ENCODE measurements at regions not wholly inside any gene's neighbourhood (a gene's known extent, or its start where the extent isn't known, plus 50 kb on each side); places are given as distances from the start of the nearest gene placed in this dataset.
"Not testable (repeated sequence)": the region's sequence is repeated elsewhere in the genome, so short reads cannot be mapped to it uniquely, and the experiment has no call there.

DNA sequence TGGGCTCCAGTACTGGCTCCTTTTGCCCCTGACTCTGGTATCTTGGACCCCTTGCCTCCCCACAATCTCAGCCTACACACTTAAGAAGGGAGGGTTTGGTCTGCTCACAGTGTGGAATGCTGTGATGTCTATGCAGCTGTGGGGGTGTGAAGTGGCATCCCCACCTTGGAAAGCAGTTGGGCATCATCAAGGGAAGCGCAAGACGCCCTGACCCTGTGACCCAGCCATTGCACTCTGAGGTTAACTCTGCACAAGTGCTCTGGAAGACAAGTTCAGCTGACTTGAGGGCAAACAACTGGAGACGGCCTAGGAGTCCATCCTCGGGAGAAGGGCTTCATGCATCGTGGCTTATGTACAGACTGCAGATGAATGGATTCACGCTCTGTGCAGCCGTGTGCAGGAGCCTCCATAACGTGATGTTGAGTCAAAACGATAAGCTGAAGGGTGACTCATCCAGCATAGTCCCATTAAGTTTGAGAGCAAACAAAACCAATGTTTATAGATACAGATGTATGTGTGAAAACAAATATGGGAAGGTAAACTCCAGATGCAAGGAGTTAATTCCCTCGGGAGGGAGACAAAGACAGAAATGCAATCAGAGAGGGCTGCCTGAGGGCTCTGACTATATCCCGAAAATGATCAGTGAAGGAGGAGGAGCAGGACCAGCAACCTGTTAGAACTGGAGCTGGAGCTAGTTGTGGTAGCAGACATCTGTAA lies 86.8 kb downstream of the LSM3 start:
- H3K36me3 Mint-ChIP-seq (ENCODE audit: low read depth), result no peaks in the 10 kb centered on the region
- no peak overlapping the region for H3K4me3 Mint-ChIP-seq
- no peak for DNase-seq
- H3K4me1 Mint-ChIP-seq, result no peaks in the 10 kb centered on the region
- ATAC-seq, result no peak
- H3K9me3 Mint-ChIP-seq, result no peaks in the 10 kb centered on the region
- H3K27me3 Mint-ChIP-seq, result peaks cover 3% of the 10 kb centered on the region
- H3K27ac Mint-ChIP-seq, result no peak overlapping the region

DNA sequence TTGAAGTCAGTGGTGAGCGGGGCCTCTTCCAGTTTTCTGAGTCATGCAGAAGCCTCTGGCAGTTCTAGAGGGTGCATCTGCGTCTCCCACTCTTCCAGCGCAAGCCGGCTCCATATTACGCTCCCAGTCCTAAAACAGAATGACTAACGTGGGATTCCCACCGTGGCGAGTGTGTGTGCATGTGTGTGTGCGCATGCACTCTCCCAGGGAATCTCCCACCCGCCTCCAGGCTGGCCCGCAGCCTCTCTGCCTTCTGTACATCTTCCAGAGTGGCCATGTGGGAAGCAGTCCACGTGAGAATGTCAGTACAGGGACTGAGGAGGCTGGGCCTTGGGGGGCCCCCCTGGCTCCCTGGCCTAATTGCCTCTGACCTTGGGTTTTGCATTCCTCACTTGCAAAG lies 87.7 kb downstream of the LSM3 start:
- Mint-ChIP-seq H3K27ac (no peak overlapping the region), H3K9me3 (no peaks in the 10 kb centered on the region), H3K4me3 (no peak overlapping the region), H3K36me3 (ENCODE audit: low read depth) (no peaks in the 10 kb centered on the region), H3K27me3 (no peaks in the 10 kb centered on the region), H3K4me1 (no peaks in the 10 kb centered on the region)
- ATAC-seq (no peak), DNase-seq (no peak)

DNA sequence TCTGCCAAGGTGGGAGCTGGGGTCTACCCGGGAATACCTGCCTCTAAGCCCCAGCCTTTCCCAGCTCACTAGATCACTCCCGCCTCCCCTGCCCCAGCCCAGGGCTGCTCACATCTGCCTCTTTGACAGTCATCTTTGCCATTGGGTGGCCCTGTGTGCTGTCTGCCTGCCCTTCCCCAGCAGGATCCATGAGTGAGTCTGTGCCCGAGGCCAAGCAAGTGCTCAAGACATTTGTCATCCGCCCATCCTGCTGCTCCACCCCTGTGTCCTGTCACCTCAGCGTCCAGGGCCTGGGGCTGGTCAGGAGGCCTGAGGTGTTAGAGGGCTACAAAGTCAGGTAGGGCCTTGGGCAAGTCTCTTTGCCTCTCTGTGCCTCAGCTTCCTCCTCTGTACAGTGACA lies 89.4 kb downstream of the LSM3 start:
- Mint-ChIP-seq H3K4me3 (no peak overlapping the region), H3K36me3 (ENCODE audit: low read depth) (no peaks in the 10 kb centered on the region), H3K27ac (no peak overlapping the region), H3K27me3 (no peaks in the 10 kb centered on the region), H3K9me3 (no peaks in the 10 kb centered on the region), H3K4me1 (no peaks in the 10 kb centered on the region)
- no peak for DNase-seq
- no peak for ATAC-seq

DNA sequence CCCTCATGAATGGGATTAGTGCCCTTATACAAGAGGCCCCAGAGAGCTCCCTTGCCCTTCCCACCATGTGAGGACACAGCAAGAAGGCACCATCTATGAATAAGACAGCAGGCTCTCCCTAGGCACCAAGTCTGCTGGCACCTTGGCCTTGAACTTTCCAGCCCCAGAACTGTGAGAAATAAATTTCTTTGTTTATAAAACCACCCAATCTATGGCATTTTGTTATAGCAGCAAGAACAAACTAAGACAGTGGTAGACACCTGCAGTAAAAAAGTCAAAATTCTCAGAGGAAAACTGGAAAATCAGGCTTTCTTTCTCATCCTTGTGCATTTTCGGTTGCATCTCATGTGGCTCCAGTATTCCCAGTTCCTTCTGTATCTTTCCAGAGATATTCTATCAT lies 90.3 kb downstream of the LSM3 start:
- H3K27ac Mint-ChIP-seq, result no peak overlapping the region
- no peak overlapping the region for H3K4me3 Mint-ChIP-seq
- no peaks in the 10 kb centered on the region for H3K9me3 Mint-ChIP-seq
- H3K27me3 Mint-ChIP-seq, result no peaks in the 10 kb centered on the region
- no peaks in the 10 kb centered on the region for H3K36me3 Mint-ChIP-seq (ENCODE audit: low read depth)
- H3K4me1 Mint-ChIP-seq, result no peaks in the 10 kb centered on the region
- ATAC-seq (no peak), DNase-seq (no peak)

DNA sequence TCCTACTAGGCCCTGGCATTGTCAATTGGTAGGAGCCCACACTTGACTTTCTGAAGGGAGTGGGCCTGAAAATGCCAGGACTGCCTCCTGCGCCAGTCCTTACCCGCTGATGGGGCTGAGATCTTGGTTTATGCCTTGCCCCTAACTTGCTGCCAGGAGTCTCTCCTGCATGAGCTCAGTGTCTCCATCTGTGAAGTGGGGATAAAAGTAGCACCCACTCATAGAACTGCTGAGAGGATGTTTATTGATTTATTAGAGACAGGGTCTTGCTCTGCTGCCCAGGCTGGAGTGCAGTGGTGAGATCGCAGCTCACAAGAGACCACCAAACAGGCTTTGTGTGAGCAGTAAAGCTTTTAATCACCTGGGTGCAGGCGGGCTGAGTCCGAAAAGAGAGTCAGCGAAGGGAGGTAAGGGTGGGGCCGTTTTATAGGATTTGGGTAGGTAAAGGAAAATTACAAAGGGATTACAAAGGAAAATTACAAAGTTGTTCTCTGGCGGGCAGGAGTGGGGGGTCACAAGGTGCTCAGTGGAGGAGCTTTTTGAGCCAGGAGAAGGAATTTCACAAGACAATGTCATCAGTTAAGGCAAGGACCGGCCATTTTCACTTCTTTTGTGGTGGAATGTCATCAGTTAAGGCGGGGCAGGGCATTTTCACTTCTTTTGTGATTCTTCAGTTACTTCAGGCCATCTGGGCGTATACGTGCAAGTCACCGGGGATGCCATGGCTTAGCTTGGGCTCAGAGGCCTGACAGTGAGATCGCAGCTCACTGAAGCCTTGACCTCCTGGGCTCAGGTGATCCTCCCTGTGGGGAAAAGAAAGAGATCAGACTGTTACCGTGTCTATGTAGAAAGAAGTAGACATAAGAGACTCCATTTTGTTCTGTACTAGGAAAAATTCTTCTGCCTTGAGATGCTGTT lies 93.7 kb downstream of the LSM3 start:
- not testable (repeated sequence) for H3K9me3 Mint-ChIP-seq; DNase-seq; ATAC-seq; H3K4me1 Mint-ChIP-seq; H3K27ac Mint-ChIP-seq; H3K4me3 Mint-ChIP-seq; H3K36me3 Mint-ChIP-seq (ENCODE audit: low read depth); H3K27me3 Mint-ChIP-seq

DNA sequence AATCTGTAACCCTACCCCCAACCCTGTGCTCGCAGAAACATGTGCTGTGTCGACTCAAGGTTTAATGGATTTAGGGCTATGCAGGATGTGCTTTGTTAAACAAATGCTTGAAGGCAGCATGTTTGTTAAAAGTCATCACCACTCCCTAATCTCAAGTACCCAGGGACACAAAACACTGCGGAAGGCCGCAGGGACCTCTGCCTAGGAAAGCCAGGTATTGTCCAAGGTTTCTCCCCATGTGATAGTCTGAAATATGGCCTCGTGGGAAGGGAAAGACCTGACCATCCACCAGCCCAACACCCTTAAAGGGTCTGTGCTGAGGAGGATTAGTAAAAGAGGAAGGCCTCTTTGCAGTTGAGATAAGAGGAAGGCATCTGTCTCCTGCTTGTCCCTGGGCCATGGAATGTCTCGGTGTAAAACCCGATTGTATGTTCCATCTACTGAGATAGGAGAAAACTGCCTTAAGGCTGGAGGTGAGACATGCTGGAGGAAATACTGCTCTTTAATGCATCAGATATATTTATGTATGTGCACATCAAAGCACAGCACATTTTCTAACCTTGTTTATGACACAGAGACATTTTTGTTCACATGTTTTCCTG lies 94.4 kb downstream of the LSM3 start:
- ATAC-seq; H3K27ac Mint-ChIP-seq; H3K9me3 Mint-ChIP-seq; H3K27me3 Mint-ChIP-seq; DNase-seq; H3K36me3 Mint-ChIP-seq (ENCODE audit: low read depth); H3K4me3 Mint-ChIP-seq; H3K4me1 Mint-ChIP-seq: not testable (repeated sequence)

DNA sequence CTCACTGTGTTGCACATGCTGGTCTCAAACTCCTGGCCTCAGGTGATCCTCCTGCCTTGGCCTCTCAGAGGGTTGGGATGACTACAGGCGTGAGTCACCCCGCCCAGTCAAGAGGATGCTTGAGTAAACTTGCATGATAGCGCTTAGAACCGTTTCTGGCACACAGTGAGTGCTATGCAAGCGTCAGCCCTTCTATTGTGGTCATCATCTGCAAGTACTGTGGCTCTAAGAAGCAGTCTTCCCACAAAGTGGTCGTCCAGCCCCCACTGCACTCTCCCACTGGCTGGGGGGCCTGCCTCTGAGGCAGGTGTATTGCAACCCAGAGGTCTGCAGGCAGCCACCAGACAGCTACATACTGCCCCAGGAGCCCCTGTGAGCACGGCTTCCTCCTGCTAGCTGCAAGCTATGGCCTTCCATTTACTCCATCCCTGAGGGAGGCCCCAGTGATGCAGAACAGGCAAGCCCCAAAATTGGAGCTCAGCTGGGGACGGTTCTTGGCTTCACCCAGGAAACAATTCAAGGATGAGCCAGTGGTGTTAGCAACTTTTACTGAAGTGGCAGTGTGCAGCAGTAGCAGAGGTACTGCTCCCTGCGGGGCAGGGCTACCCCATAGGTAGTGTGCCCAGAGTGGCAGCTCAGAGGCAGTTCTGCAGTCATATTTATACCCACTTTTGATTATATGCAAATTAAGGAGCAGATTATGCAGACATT lies 95.4 kb downstream of the LSM3 start:
- Mint-ChIP-seq H3K4me1 (no peaks in the 10 kb centered on the region), H3K27me3 (peaks cover under 1% of the 10 kb centered on the region), H3K36me3 (ENCODE audit: low read depth) (no peaks in the 10 kb centered on the region), H3K4me3 (no peak overlapping the region), H3K27ac (no peak overlapping the region), H3K9me3 (no peaks in the 10 kb centered on the region)
- no peak for DNase-seq
- no peak for ATAC-seq

DNA sequence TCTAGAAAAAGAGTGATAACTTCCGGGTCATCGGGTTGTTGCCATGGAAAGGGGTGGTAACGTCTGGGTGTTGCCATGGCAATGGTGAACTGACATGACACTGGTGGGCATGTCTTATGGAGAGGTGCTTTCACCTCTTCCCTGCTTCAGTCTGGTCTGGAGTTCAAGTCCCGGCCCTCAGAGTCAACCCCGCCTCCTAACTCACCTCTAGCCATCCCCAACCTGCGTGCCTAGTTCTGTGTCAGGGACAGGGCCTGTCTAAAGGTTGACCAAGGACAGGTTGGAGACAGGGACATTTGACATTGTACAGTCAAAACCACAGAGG lies 96.0 kb downstream of the LSM3 start:
- Mint-ChIP-seq H3K4me3 (no peak overlapping the region), H3K9me3 (no peaks in the 10 kb centered on the region), H3K27ac (no peak overlapping the region), H3K27me3 (peaks cover 2% of the 10 kb centered on the region), H3K4me1 (no peaks in the 10 kb centered on the region), H3K36me3 (ENCODE audit: low read depth) (no peaks in the 10 kb centered on the region)
- DNase-seq, result no peak
- no peak for ATAC-seq

DNA sequence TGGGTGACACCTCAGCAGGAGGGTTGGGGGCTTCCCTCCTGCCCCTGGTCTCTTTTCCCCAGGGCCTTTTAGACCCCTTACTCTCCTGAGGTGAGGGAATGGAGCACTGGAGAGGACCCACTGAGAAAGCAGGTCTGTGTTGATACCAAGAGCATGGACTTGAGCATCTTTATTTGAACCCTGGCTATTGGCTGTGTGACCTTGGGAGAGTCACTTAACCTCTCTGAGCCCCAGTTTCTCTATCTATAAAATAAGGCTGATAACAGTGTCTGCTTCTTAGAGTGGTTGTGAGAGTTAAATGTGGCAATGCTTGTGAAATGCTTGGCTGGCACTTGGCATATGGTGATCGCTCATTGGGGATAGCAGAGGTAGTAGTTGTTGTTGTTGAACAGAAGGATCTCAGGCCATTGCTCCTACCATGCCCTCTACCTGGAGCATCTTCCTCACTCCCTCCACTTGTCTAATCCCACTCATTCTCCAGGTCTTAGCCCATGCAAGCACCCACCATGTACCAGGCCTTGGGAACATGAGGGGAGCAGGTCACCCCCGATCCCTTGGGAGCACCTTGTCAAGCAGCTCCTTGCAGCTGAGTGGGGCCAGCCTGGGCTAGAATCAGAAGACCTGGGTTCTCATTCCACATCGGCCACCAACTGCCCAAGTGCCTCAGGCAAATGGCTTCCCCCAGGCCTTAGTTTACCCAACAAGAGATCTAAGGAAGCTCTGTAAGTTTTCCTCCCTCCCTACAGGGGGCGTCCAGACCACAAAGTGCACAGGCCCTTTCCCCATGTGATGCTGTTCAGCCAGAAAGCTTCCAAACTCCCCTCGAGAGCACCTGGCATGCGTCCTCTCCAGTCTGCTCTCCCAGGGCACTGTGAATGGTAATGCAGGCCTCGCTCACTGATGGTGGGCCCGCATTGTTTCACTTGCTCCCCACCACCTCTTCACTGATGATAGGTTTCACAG lies 96.7 kb downstream of the LSM3 start:
- H3K27me3 Mint-ChIP-seq, result peaks cover 2% of the 10 kb centered on the region
- H3K9me3 Mint-ChIP-seq, result no peaks in the 10 kb centered on the region
- DNase-seq (no peak), ATAC-seq (no peak)
- no peak overlapping the region for H3K27ac Mint-ChIP-seq
- no peak overlapping the region for H3K4me3 Mint-ChIP-seq
- no peaks in the 10 kb centered on the region for H3K36me3 Mint-ChIP-seq (ENCODE audit: low read depth)
- H3K4me1 Mint-ChIP-seq, result no peaks in the 10 kb centered on the region

DNA sequence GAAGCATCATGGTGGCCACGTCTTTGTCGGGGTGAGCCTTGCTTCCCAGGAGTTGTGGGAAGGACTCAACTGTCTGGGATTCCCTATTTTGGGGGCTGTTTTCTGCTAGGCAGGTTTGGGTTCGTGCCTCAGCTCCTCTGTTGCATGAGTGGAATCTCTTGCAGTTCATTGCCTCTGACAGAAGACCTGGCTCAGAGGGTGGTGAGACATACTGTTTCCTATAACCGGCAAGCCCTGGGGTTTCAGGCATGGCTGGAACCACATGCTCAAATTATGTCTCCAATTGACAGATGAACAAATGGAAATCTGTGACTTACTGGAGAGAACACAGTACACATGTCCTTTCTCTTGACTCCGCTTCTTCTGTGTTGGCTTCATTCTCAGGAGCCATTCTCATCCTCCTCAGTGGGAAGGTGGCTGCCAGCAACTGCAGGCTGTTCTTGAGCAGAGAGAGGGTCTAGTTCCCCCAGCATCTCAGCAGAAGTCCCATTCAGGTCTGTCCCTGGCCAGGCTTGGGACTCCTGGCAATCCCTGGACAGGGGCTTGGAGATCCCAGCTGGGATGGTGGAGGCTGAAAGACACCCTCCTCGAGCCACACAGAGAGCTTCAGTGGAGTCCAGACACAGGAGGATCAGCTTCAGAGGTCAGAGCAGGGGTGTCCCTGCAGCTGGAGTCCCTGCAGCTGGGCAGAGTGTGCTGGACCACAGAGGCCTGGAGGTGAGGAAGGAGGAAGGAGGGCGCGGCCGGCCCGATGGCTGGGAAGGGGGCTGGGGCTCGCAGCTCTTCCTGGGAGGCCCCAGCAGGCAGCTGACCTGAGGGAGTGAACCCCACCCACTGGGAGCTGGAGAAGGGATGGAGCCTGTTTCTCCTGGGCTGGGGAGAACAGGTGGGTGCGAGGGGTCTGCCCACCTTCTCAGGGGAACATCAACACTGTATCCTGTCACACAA lies 97.6 kb downstream of the LSM3 start:
- DNase-seq (no peak), ATAC-seq (no peak)
- Mint-ChIP-seq H3K36me3 (ENCODE audit: low read depth) (no peaks in the 10 kb centered on the region), H3K4me1 (no peaks in the 10 kb centered on the region), H3K27me3 (peaks cover 2% of the 10 kb centered on the region), H3K4me3 (no peak overlapping the region), H3K9me3 (no peaks in the 10 kb centered on the region), H3K27ac (no peak overlapping the region)

DNA sequence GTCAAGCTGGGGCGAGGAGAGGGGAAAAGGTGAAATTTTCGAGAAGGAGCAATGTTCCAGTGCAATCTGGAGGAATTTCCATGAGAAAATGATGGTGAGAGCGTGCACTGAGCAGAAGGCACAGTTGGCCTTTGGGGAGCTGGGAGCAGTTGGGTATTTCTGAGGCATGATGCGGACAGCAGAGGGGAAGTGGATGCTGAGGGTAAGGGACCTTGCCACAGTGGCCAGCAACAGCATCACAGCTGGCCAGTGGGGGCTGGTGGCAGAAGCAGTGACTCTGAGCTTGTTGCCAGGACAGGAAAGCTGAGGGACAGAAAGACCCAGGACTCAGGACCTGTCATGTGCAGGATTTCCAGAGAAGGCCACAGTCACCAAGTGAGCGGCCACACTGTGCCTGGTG lies 98.9 kb downstream of the LSM3 start:
- no peaks in the 10 kb centered on the region for H3K36me3 Mint-ChIP-seq (ENCODE audit: low read depth)
- ATAC-seq (no peak), DNase-seq (no peak)
- peaks cover 2% of the 10 kb centered on the region for H3K27me3 Mint-ChIP-seq
- H3K4me1 Mint-ChIP-seq, result no peaks in the 10 kb centered on the region
- no peak overlapping the region for H3K27ac Mint-ChIP-seq
- no peaks in the 10 kb centered on the region for H3K9me3 Mint-ChIP-seq
- H3K4me3 Mint-ChIP-seq, result no peak overlapping the region

DNA sequence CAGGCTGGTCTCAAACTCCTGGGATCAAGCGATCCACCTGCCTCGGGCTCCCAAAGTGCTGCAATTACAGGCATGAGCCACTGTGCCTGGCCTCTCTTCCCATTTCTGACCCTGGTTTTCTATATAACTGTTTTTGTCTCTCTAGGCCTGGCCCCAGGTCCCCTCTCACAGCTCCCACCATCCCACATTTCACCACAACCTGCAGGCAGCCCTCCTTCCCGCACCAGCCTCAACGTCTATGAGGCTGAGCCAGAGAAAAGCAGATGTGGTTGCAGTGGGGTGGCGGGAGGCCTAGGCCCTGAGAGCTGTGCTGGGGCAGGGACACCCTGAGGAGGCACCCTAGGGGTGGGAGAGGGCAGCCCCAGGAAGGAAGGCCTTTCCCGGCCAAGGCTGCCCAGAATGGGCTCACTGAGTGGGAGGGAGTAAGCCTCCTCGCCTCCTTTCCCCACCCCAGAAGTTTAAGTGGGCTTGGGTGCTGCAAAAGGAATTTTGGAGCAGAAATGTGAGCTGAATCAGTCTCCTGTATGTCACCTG lies 99.7 kb downstream of the LSM3 start:
- Mint-ChIP-seq H3K27ac (no peak overlapping the region), H3K27me3 (peaks cover 2% of the 10 kb centered on the region), H3K4me3 (no peak overlapping the region), H3K9me3 (no peaks in the 10 kb centered on the region), H3K36me3 (ENCODE audit: low read depth) (no peaks in the 10 kb centered on the region), H3K4me1 (no peaks in the 10 kb centered on the region)
- ATAC-seq (no peak), DNase-seq (no peak)
